Coronary artery (tissue), 2 donors: ENCODE measurements at regions not wholly inside any gene's neighbourhood (a gene's known extent, or its start where the extent isn't known, plus 50 kb on each side); places are given as distances from the start of the nearest gene placed in this dataset.

ENCODE experiments used
- DNase-seq: peaks from one replicate; pipeline ENCODE4 v3.0.0-alpha.2; 2017; ENCODE audit warnings: low spot score
- H3K27ac ChIP-seq, 2 donors: fragments of 200-600 bp; sonication (generic); one replicate each; pipeline ENCODE4 v1.5.1; 2016 to 2019
- H3K4me3 ChIP-seq: fragments of 200-600 bp; sonication (generic); 2 replicates; pipeline ENCODE4 v1.5.1; 2016; ENCODE audit warnings: mild to moderate bottlenecking, moderate library complexity
- CTCF ChIP-seq: fragments of 200-600 bp; sonication (generic); IDR thresholded peaks from one replicate; pipeline ENCODE4 v1.5.1; 2019; ENCODE audit warnings: antibody characterized with exemption

DNA sequence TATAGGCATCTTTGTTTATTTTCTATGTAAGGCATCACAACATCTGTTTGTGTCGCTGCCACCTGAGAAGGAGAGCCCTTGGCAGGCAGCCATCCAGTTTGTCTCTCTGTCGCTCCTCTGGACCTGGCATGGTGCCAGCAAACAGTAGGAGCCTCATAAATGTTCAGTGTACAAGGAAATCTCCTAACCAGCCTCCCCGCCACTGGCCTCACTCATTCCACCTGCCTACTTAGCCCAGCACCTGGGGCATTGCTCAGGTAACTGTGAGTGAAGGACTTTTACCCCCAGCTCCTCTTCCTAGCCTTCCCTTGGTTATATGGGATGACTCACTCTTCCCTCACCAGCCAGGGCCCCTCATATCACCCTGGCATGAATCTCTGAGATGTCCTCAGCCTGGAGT lies 61.7 kb upstream of the NPTX2 start:
- H3K4me3 ChIP-seq: no peak overlapping the region
- no peak for TF ChIP-seq CTCF
- DNase-seq: no peak
- H3K27ac ChIP-seq: no peak overlapping the region

DNA sequence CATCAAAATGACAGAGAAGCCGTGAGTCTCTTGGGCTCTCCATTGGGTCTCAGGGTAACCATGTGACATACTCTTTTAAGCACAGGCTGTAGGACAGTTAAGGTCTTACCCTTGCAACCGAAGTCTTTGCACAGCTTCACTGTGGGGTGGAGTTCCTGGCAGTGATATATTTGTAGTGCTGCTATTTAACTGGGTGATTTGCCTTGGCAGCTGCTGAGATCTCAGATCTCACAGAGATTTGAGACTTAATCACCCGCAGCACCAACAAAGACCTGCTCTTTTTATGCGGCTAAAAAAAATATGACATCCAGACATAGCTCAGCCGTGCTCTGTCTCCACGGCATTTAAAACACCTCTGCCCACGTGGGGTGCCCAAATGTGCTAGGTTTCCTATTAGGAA lies 63.4 kb upstream of the NPTX2 start:
- no peak for TF ChIP-seq CTCF

GRCh38 chr7:98551611-98552273 lies 65.3 kb upstream of the NPTX2 start:
- no peak for DNase-seq
- no peak for TF ChIP-seq CTCF
- no peak overlapping the region for H3K4me3 ChIP-seq

More for the DNA sequence above, 63.4 kb upstream of the NPTX2 start:
- no peak overlapping the region for H3K4me3 ChIP-seq
- DNase-seq: no peak
- H3K27ac ChIP-seq: no peak overlapping the region

DNA sequence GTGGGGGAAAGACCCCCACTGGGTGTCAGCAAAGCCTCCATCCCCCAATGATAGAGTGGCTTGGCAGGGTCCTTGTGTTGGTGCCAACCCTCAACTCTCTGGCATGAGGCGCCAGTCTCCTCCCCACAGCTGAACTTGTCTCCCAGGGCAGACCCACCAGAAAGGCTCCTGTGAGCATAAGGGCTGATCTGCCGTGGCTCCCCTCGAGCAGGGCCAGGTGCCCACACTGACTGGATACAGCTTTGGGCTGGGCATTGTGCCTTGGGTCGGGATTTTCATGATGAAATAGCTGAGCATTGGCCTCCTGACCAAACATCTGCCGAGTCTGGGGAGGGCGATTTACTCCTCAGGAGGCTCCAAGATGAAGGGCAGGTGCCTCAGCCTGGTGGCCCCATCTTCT lies 68.1 kb upstream of the NPTX2 start:
- H3K4me3 ChIP-seq: no peak overlapping the region
- no peak overlapping the region for H3K27ac ChIP-seq
- no peak for TF ChIP-seq CTCF
- no peak for DNase-seq

More at GRCh38 chr7:98551611-98552273, 65.3 kb upstream of the NPTX2 start:
- no peak overlapping the region for H3K27ac ChIP-seq

GRCh38 chr7:98548370-98548769 lies 68.7 kb upstream of the NPTX2 start:
- Histone ChIP-seq H3K27ac (no peak overlapping the region), H3K4me3 (no peak overlapping the region)
- no peak for TF ChIP-seq CTCF
- DNase-seq: no peak

DNA sequence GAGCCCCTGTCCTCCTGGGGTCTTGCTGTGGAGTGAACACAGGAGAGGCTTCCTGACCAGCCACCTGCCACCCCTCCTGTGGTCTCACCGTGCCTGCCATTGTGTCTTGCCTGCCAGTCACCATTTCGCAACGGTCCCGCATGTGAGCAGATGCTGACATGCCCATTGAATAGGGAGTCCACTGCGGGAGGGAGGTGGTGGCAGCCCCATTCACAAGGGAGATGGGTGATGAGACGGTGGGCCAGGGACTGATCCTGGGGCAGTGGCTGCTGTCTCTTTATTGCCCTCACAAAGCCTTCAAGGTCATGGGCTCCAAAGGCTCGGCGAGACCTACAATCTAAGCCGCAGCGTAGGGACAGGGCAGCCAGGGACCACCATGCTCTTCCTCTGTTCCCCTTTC lies 76.0 kb upstream of the NPTX2 start:
- no peak overlapping the region for H3K27ac ChIP-seq
- no peak for DNase-seq
- H3K4me3 ChIP-seq: no peak overlapping the region
- TF ChIP-seq CTCF: no peak

GRCh38 chr7:98539865-98540264 lies 77.2 kb upstream of the NPTX2 start:
- TF ChIP-seq CTCF: no peak
- H3K4me3 ChIP-seq: no peak overlapping the region
- DNase-seq: no peak
- H3K27ac ChIP-seq: no peak overlapping the region
